GM12878 (cell line): ENCODE measurements at regions not wholly inside any gene's neighbourhood (a gene's known extent, or its start where the extent isn't known, plus 50 kb on each side); places are given as distances from the start of the nearest gene placed in this dataset.

Source experiments
- MXI1 ChIP-seq: fragments of 150-350 bp; IDR thresholded peaks from 2 replicates; pipeline ENCODE4 v1.6.1; 2011; ENCODE audit warnings: low read depth, mild to moderate bottlenecking, inconsistent platforms, low read length, improper control_type of control experiment
- PML ChIP-seq: IDR thresholded peaks from 2 replicates; pipeline ENCODE4 v1.6.1; 2012; ENCODE audit warnings: low read length, inconsistent platforms
- POLR2A ChIP-seq: IDR thresholded peaks from 2 replicates; pipeline ENCODE4 v1.6.1; 2011; ENCODE audit warnings: low read depth, mild to moderate bottlenecking, low read length
- ZNF274 ChIP-seq: IDR thresholded peaks from one replicate; pipeline ENCODE4 v1.8.0; 2011; ENCODE audit not compliant: insufficient read length, insufficient read depth
- TF ChIP-seq, protein P1 (sequence below): IDR thresholded peaks from 2 replicates; pipeline ENCODE4 v1.6.1; 2012; ENCODE audit warnings: low read length, inconsistent platforms

DNA sequence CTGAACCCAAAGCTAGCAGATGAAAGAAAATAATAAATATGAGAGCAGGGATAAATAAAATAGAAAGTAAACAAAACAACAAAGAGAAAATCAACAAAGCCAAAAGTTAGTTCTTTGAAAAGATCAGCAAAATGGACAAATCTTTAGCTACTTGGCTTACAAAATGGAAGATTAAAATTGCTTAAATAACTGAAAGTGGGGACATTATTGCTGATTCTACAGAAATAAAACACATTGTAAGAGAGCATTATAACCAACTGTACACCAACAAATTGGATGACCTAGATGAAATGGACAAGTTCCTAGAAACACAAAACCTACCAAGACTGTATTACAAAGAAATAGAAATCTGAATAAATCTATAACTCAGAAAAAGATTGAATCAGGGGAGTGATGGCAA lies 238.3 kb upstream of the C1orf87 start:
- TF ChIP-seq PML (no peak), POLR2A (no peak), ZNF274 (no peak), MXI1 (no peak)
- TF ChIP-seq, protein P1, sequence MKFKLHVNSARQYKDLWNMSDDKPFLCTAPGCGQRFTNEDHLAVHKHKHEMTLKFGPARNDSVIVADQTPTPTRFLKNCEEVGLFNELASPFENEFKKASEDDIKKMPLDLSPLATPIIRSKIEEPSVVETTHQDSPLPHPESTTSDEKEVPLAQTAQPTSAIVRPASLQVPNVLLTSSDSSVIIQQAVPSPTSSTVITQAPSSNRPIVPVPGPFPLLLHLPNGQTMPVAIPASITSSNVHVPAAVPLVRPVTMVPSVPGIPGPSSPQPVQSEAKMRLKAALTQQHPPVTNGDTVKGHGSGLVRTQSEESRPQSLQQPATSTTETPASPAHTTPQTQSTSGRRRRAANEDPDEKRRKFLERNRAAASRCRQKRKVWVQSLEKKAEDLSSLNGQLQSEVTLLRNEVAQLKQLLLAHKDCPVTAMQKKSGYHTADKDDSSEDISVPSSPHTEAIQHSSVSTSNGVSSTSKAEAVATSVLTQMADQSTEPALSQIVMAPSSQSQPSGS = no peak
